IPS DF 4.7 (cell line): ENCODE measurements at regions not wholly inside any gene's neighbourhood (a gene's known extent, or its start where the extent isn't known, plus 50 kb on each side); places are given as distances from the start of the nearest gene placed in this dataset.
"Not testable (repeated sequence)": the region's sequence is repeated elsewhere in the genome, so short reads cannot be mapped to it uniquely, and the experiment has no call there.

Experiments used
- DNase-seq: peaks from one replicate; pipeline ENCODE4 v3.0.0-alpha.2; 2013; ENCODE audit warnings: low spot score; ENCODE audit errors: extremely low read depth

DNA sequence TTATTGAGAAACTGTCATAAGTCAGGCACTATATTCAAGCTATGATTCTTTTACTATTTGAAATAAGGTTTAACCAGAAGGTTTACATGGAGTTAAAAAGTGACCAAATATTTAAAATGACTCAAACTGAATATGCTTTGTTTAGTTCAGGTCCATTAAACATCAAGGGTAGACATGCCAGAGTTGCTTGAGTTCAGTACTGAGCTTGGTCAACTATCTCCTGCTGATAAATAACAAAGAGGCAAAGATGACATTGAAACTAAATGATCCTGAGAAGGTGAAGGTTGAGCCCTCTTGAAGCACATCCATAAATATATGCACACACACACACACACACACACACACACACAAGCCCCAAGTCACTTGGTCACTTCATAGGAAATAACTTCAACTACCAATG lies 278.1 kb downstream of the ANKRD30B start:
- not testable (repeated sequence) for DNase-seq

DNA sequence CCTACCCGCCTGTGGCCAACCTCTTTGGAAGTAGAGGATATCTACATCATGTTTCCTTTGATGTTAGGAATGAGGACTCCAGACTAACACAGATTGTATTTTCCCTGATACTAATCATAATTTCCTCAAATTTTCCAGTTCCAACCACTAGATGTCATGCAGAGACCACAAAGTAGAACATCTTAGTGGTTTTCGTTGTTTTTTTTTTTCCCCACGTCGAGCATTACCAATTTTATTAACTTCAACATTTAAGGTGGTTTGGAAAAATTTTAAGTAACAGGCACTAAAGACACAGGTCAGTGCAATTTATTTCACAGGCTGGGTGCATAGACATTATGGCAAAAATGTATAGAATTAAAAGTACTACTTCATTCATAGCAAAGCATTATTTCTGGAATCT lies 280.1 kb downstream of the ANKRD30B start:
- not testable (repeated sequence) for DNase-seq

DNA sequence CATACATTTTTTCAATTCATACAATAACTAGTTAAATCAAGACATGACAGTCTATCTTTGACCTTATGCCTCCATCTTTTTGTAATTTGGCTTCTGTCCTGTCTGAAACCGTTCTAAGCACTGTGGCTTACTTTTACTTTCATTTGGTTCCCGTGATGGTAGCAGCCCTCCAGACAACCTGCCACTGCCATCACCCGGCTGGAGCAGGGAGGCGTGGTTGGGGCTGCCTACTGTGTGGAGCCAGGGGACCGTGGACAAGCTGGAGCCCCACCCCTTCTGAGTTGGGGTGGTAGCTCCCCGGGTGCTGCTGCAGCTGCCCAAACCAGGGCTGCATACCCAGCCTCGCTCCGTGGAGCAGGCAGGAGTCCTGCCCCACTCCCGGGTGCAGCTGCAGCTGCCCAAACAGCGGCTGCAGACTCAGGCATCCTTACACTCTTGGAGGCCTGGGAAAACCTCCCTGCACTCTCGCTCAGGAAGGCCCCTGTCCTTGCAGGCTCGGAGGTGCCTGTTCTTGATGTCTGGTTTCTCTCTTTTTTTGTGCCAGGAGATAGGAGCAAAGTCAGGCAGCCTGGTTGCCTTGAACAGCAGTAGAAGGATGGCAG lies 312.4 kb downstream of the ANKRD30B start:
- DNase-seq, result not testable (repeated sequence)

DNA sequence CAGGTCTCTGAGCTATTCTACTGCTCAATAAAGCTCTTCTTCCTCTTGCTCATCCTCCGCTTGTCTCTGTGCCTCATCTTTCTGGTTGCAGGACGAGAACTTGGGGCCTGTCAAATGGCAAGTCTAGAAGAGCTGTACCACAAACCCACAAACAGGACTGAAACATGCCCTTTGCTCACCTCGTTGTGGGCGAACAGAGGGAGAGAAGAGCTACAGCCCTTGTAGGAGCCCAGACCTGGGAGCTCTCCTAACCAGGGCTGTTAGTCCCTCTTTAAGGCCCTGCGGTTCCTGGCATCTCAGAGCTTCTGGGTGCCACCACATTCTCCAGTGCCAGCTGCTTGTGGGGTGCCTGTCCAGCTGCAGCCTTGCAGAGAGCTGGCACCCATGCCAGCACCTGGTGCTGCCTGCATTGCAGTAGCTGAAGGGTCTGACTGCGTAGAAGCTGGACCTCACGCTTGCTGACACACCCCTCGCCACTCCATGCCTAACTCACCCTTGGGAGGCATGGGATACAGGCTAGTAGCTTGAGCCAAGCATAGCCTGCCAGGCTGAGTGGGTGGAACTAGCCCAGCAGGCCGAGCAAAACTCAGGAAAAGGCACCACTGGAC lies 313.4 kb downstream of the ANKRD30B start:
- DNase-seq, result not testable (repeated sequence)

DNA sequence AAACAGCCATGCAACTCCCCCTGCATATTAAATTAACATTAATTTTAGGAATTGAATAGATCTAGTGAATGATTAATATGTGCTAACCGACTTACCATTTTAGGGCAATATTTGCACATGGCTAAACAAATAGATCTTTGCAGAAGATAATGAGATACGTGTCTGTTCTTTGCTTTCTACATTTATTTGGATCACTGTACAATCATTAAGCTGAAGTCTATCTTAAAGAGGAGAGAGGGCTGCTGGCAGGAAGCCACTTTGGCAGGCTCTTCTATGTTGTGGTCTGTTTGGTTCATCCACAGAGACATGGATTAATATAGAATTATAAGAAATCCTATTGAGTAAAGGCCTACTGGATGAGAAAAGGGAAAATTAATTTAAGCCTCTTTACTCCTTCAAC lies 318.5 kb downstream of the ANKRD30B start:
- not testable (repeated sequence) for DNase-seq

DNA sequence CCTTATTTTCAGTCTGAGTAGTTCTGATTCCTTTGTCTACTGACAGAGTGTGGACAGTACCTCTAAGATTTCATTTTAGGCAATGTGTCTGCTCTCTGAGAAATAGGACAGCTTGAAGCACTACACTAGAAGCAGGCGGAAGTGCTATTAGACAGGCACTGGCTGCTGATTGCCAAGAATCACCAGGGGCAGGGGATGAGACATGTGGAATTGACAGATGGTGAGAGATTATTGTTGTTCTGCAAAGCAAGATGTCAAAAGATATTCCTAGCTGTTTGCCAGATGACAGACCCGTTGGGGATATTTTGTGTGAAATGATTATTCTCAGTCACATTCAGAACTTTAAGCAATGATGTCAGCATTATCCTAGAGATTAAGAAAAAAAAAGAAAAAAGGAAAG lies 323.3 kb downstream of the ANKRD30B start:
- DNase-seq, result not testable (repeated sequence)
